GM10266 (cell line): ENCODE measurements at regions not wholly inside any gene's neighbourhood (a gene's known extent, or its start where the extent isn't known, plus 50 kb on each side); places are given as distances from the start of the nearest gene placed in this dataset.
A peak's percentile ranks its signal among the peaks of the same experiment; 100 is the strongest.

Source experiments
- DNase-seq: peaks from one replicate; pipeline ENCODE4 v3.0.0; 2012; ENCODE audit errors: extremely low spot score
- TF ChIP-seq, protein P1 (sequence below): IDR thresholded peaks from 2 replicates; pipeline ENCODE4 v1.5.1; 2012; ENCODE audit warnings: mild to moderate bottlenecking, low read depth; ENCODE audit not compliant: control insufficient read depth, insufficient read depth; ENCODE audit errors: missing control alignments

DNA sequence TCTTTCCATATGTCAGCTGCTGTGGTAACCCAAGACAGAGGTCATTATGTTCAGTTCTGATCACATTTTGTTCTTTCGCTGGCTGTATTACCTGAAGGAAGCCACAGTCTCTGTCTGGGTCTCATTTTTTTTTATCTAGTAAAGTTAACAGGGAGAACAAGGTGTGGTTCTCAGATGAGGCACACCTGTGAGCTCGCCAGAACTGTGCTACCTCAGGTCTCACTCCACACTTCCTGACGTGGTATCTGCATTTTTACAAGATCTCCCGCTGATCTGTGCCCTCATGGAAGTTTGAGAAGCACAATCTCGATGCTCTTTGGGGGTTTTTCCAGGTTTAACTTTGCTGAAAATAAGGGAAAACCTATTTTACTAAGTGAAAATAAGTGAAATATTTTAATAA is 169.5 kb upstream of the CENPW start:
- TF ChIP-seq, protein P1, sequence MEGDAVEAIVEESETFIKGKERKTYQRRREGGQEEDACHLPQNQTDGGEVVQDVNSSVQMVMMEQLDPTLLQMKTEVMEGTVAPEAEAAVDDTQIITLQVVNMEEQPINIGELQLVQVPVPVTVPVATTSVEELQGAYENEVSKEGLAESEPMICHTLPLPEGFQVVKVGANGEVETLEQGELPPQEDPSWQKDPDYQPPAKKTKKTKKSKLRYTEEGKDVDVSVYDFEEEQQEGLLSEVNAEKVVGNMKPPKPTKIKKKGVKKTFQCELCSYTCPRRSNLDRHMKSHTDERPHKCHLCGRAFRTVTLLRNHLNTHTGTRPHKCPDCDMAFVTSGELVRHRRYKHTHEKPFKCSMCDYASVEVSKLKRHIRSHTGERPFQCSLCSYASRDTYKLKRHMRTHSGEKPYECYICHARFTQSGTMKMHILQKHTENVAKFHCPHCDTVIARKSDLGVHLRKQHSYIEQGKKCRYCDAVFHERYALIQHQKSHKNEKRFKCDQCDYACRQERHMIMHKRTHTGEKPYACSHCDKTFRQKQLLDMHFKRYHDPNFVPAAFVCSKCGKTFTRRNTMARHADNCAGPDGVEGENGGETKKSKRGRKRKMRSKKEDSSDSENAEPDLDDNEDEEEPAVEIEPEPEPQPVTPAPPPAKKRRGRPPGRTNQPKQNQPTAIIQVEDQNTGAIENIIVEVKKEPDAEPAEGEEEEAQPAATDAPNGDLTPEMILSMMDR = no peak
- DNase-seq = no peak

DNA sequence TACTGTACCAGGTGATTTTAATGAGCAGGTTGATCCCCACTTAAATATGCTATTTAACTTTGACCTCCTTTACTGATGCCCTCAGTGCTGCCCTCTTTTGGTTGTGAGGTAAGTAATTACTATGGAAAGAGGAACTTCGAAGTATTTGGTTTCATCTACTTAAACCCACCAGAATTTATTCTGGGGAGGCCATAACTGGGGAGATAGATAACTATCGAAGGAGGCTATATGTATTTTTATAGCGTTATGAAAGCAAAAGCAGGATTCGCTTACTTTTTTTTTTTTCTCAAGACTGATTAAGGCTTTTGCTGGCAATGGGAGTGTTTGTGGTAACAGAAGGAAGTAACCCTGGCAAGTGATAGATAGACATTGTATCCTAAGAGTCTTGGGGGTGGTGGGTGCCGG is 168.9 kb upstream of the CENPW start:
- TF ChIP-seq, protein P1 = peak; percentile 43
- DNase-seq = peak; percentile 20

DNA sequence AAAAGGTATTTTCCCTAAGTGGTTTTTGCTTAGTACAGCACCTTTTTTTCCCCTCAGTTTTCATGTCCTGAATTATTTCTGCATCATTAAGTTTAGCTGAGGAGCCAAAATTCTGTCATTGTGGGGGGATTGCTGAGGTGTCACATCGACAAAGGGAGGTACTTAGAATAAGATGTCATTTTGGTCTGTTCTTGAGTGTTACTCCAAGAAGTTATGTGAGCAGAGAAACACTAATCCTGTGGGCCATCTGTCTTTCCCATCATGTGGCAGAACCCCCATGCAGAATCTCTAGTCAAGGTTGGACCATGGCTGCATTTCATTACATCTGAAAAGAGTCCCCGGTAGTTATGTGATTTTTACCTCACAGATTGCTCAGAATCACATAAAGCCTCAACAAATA is 167.8 kb upstream of the CENPW start:
- no peak for DNase-seq
- TF ChIP-seq, protein P1 = no peak

DNA sequence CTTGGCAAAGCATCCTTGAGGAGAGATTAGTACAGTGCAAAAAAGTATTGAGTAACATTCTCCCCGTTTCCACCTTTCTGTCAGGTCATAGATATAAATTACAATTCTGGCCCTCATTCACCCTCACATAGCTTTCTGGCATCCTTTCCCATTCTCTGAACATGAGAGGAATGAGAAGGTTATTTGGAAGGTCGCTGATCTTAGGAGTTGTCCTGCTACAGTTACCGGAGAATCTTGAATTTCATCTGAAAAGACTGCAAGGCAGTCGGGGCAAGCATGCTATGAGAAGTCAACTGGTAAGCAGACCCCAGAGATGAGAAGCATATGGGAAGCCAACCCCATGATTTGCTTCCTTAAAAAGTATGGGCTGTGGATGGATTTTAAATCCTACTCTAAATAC is 166.7 kb upstream of the CENPW start:
- DNase-seq = no peak
- TF ChIP-seq, protein P1 = no peak

DNA sequence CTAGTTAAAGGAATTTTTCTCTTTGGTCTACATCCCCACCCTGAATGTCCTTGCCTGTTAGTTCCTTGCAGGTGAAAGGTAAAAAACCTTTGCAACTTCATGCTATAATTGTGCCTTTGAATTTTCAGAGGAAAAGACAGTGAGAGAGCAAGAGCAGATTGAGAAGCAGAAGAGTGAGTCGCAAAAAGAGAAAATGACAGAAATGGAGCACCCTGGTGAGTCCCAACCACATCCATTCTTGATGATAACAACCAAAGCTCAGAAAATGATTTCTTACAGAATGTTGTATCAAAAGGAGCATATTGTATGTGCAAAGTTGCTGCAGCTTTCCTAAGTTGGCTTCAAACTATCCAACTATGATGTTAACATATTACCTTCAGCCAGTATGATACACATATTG is 165.2 kb upstream of the CENPW start:
- TF ChIP-seq, protein P1 = no peak
- no peak for DNase-seq

DNA sequence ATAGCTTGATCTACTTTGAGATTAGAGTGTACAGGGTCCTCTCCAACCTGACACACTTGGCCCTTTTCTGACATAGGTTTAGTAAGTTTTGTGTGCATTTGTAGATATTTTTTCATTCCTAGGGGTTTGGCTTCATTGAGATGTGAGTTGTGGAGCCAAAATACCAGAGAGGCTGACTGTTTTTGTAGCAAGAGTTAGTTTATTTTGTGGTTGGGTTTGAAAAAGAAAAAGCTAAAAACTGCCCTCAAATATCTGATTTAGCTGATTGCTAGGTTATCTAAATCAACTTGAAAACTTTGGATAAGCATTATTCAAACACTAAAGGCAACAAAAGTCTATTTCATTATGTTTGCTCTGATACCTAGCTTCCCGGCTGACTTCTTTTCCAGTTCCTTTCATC is 164.7 kb upstream of the CENPW start:
- DNase-seq = no peak
- TF ChIP-seq, protein P1 = no peak

DNA sequence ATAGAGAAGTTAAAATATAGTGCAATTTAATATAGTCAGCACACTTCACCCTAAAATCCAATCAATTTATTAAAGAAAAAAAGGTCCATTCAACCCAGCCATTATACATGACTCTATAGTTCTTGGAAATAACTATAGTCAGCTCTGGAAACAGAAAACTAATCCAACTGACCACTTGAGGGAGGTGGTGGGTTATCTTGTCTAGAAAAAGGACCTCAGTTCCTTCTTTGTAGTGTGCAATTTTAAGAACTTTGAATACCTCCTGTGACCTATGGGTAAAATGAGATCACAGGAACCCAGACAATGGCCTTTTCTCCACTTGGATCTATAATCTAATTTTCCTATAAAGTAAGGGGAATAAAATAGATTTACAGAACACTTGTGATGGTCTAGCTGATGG is 163.6 kb upstream of the CENPW start:
- TF ChIP-seq, protein P1 = peak; percentile 43
- DNase-seq = no peak
